ENCODE measurements at regions not wholly inside any gene's neighbourhood (a gene's known extent, or its start where the extent isn't known, plus 50 kb on each side); places are given as distances from the start of the nearest gene placed in this dataset.

DNA sequence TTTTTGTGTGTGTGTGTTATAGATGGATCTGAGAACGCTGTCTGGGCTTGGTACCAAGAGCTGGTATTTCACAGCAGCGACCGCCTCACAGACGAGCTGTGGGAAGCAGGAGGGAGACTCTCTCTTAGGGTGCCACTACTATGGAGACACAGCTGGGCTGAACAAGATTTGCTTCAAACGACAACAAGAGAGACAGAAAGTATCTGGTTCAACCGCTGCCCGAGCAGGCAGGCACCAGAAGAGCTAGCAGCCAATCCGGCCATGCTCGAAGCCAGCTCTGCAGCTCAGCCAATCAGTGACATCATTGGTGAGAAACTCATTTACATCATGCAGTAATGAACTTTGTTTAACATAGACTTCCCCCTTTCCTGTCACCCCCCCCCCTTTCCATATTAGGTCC lies 341.3 kb downstream of the USP25 start:
- TF ChIP-seq TAF1 (IDR thresholded peaks at IDR 0.05; ENCODE audit: low read depth, low read length) (no peak), POLR2A (IDR thresholded peaks at IDR 0.05; ENCODE audit: low read depth, low read length) (no peak)
